OCI-LY7 (cell line): ENCODE measurements at regions not wholly inside any gene's neighbourhood (a gene's known extent, or its start where the extent isn't known, plus 50 kb on each side); places are given as distances from the start of the nearest gene placed in this dataset.

Experiments
- EZH2phosphoT487 ChIP-seq: fragments of 200-600 bp; sonication (generic); IDR thresholded peaks from 2 replicates; pipeline ENCODE4 v1.6.1; 2018; ENCODE audit warnings: low read depth, borderline replicate concordance, mild to moderate bottlenecking, mixed run types, antibody characterized with exemption, low read length, moderate library complexity, mixed read lengths
- TF ChIP-seq, protein P1 (sequence below): fragments of 200-600 bp; sonication (generic); conservative IDR thresholded peaks from 2 replicates; pipeline ENCODE4 v1.5.1; 2014; ENCODE audit warnings: mild to moderate bottlenecking, antibody characterized with exemption, low read length, moderate library complexity, mixed read lengths

- TF ChIP-seq, protein P1, sequence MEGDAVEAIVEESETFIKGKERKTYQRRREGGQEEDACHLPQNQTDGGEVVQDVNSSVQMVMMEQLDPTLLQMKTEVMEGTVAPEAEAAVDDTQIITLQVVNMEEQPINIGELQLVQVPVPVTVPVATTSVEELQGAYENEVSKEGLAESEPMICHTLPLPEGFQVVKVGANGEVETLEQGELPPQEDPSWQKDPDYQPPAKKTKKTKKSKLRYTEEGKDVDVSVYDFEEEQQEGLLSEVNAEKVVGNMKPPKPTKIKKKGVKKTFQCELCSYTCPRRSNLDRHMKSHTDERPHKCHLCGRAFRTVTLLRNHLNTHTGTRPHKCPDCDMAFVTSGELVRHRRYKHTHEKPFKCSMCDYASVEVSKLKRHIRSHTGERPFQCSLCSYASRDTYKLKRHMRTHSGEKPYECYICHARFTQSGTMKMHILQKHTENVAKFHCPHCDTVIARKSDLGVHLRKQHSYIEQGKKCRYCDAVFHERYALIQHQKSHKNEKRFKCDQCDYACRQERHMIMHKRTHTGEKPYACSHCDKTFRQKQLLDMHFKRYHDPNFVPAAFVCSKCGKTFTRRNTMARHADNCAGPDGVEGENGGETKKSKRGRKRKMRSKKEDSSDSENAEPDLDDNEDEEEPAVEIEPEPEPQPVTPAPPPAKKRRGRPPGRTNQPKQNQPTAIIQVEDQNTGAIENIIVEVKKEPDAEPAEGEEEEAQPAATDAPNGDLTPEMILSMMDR = no peak
- no peak for TF ChIP-seq EZH2phosphoT487
Observed at GRCh38 chr5:15366676-15367391, 133.1 kb upstream of the FBXL7 start.
